Spleen (tissue), 11 donors: ENCODE measurements at regions not wholly inside any gene's neighbourhood (a gene's known extent, or its start where the extent isn't known, plus 50 kb on each side); places are given as distances from the start of the nearest gene placed in this dataset.
"Not testable (repeated sequence)": the region's sequence is repeated elsewhere in the genome, so short reads cannot be mapped to it uniquely, and the experiment has no call there.

Experiments
- DNase-seq: peaks from one replicate; pipeline ENCODE4 v3.0.0-alpha.2; 2020
- H3K27ac ChIP-seq, 8 donors: fragments of 200-600 bp; sonication (generic) in 7 of 8; 1 replicate in 4 of 8; 2 replicates in 4 of 8; pipeline versions ENCODE4 v1.5.0 to v1.8.0; 2016 to 2021; ENCODE audit warnings: inconsistent platforms in 4 of 8, mild to moderate bottlenecking in 4 of 8, moderate library complexity in 1 of 8
- H3K27me3 ChIP-seq, 7 donors: fragments of 200-600 bp; sonication (generic) in 6 of 7; replicated peaks in 1 of 7; 1 replicate in 4 of 7; 2 replicates in 3 of 7; pipeline versions ENCODE4 v1.5.0 to v1.8.0; 2016 to 2021; ENCODE audit warnings: inconsistent platforms in 3 of 7, mild to moderate bottlenecking in 1 of 7
- H3K36me3 ChIP-seq, 6 donors: fragments of 200-600 bp; sonication (generic) in 5 of 6; 1 replicate in 4 of 6; 2 replicates in 2 of 6; pipeline versions ENCODE4 v1.5.0 to v1.8.0; 2016 to 2021; ENCODE audit warnings: inconsistent platforms in 2 of 6
- H3K4me1 ChIP-seq, 6 donors: fragments of 200-600 bp; sonication (generic) in 5 of 6; 1 replicate in 3 of 6; 2 replicates in 3 of 6; pipeline versions ENCODE4 v1.5.0 to v1.8.0; 2016 to 2021; ENCODE audit warnings: inconsistent platforms in 3 of 6
- H3K4me3 ChIP-seq, 8 donors: fragments of 200-600 bp; sonication (generic) in 7 of 8; 1 replicate in 4 of 8; 2 replicates in 4 of 8; pipeline versions ENCODE4 v1.5.0 to v1.8.0; 2016 to 2021; ENCODE audit warnings: inconsistent platforms in 4 of 8, mild to moderate bottlenecking in 4 of 8, moderate library complexity in 2 of 8
- H3K9me3 ChIP-seq, 8 donors: fragments of 200-600 bp; sonication (generic) in 7 of 8; 1 replicate in 4 of 8; 2 replicates in 4 of 8; pipeline versions ENCODE4 v1.5.0 to v1.8.0; 2016 to 2021; ENCODE audit warnings: inconsistent platforms in 4 of 8
- POLR2A ChIP-seq, 3 donors: fragments of 450-650 bp; IDR thresholded peaks; one replicate each; pipeline ENCODE4 v1.5.1; 2017; ENCODE audit warnings: antibody characterized with exemption in 3 of 3, mild to moderate bottlenecking in 1 of 3
- POLR2AphosphoS5 ChIP-seq, 3 donors: sonication (generic); formaldehyde crosslinking; IDR thresholded peaks; one replicate each; pipeline ENCODE4 v1.5.1; 2017; ENCODE audit warnings: antibody characterized with exemption in 3 of 3
- WGBS, 5 donors: extraction: QIAGEN DNeasy Blood & Tissue Kit in 3 of 5; methylation state at CpG; one replicate each; pipeline versions ENCODE4 v1.1.5 to v1.1.7; 2013 to 2018; 5-methylcytosine and 5-hydroxymethylcytosine counted together
- intact Hi-C: fragments of 100-400 bp; cut with DNase I; formaldehyde crosslinking; loops from one replicate; pipeline ENCODE4 v1.15.0; 2023; ENCODE audit warnings: low total_unique reads
- TF ChIP-seq, protein P1 (sequence below), 11 experiments: fragments of 200-600 bp in 7 of 11; fragments of 450-650 bp in 4 of 11; sonication (generic) in 4 of 11; IDR thresholded peaks in 8 of 11; conservative IDR thresholded peaks in 3 of 11; 1 replicate in 7 of 11; 2 replicates in 4 of 11; pipeline versions ENCODE4 v1.4.0 to v1.8.0; 2016 to 2021; ENCODE audit warnings: antibody characterized with exemption in 11 of 11, inconsistent platforms in 4 of 11, mild to moderate bottlenecking in 1 of 11
- donor health status: healthy with polysubstance abuse.
- donor health status: DM: no; HTN: no; CAD: no; lungs with moderate emphysema.
- donor health status: DM: no; HTN: no; CAD: no.
- donor health status: Bipolar disorder and iron deficiency.
- donor health status: healthy.
- donor health status: DM: no; HTN: no; CAD: no.
- donor health status: DM: yes; HTN: yes; CAD: no.

- 92 to 95% (median 93%) methylated on average over 2 of the region's 2 CpGs for WGBS, 5 donors
- no peak for DNase-seq
- no peaks in the 10 kb centered on the region for H3K4me1 ChIP-seq
- no peaks in the 10 kb centered on the region for H3K36me3 ChIP-seq
- peaks cover 0 to 21% (median 8%) of the 10 kb centered on the region in 8 donors for H3K9me3 ChIP-seq
- H3K4me3 ChIP-seq: no peak overlapping the region
- no peaks in the 10 kb centered on the region for H3K27me3 ChIP-seq
- no peak overlapping the region for H3K27ac ChIP-seq
- TF ChIP-seq POLR2A (IDR thresholded peaks at IDR 0.05): no peak
- TF ChIP-seq, protein P1, sequence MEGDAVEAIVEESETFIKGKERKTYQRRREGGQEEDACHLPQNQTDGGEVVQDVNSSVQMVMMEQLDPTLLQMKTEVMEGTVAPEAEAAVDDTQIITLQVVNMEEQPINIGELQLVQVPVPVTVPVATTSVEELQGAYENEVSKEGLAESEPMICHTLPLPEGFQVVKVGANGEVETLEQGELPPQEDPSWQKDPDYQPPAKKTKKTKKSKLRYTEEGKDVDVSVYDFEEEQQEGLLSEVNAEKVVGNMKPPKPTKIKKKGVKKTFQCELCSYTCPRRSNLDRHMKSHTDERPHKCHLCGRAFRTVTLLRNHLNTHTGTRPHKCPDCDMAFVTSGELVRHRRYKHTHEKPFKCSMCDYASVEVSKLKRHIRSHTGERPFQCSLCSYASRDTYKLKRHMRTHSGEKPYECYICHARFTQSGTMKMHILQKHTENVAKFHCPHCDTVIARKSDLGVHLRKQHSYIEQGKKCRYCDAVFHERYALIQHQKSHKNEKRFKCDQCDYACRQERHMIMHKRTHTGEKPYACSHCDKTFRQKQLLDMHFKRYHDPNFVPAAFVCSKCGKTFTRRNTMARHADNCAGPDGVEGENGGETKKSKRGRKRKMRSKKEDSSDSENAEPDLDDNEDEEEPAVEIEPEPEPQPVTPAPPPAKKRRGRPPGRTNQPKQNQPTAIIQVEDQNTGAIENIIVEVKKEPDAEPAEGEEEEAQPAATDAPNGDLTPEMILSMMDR (IDR thresholded peaks at IDR 0.05 in 8 of 11, conservative IDR thresholded peaks at IDR 0.05 in 3 of 11): no peak
- no peak for TF ChIP-seq POLR2AphosphoS5 (IDR thresholded peaks at IDR 0.05)
- intact Hi-C loops: no loop called here
Observed at GRCh38 chr6:112539355-112539754, 192.2 kb downstream of the RFPL4B start.

- H3K4me3 ChIP-seq, DNase-seq, H3K4me1 ChIP-seq, H3K27me3 ChIP-seq, H3K27ac ChIP-seq, H3K36me3 ChIP-seq, intact Hi-C loops: not testable (repeated sequence)
- WGBS, 5 donors: 68 to 96% (median 86%) methylated on average over 2 to 3 of the region's 3 CpGs
- peaks cover 0 to 16% (median 6%) of the 10 kb centered on the region in 8 donors for H3K9me3 ChIP-seq
Observed at GRCh38 chr6:112541847-112542246, 194.7 kb downstream of the RFPL4B start.

DNA sequence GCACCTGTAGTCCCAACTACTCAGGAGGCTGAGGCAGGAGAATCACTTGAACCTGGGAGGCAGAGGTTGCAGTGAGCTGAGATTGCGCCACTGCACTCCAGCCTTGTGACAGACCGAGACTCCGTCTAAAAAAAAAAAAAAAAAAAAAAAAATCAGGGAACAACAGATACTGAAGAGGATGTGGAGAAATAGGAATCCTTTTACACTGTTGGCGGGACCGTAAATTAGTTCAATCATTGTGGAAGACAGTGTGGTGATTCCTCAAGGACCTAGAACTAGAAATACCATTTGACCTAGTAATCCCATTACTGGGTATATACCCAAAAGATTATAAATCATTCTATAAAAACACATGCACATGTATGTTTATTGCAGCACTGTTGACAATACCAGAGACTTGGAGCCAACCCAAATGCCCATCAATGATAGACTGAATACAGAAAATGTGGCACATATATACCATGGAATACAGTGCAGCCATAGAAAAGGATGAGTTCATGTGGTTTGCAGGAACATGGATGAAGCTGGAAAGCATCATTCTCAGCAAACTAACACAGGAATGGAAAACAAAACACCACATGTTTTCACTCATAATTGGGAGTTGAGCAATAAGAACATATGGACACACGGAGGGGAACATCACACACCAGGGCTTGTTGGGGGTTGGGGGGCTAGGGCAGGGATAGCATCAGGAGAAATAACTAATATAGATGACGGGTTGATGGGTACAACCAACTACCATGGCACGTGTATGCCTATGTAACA is 200.4 kb downstream of the RFPL4B start:
- 88 to 97% (median 90%) methylated on average over 8 of the region's 8 CpGs for WGBS, 5 donors
- H3K4me3 ChIP-seq, intact Hi-C loops, H3K4me1 ChIP-seq, H3K27ac ChIP-seq, DNase-seq, H3K36me3 ChIP-seq, H3K27me3 ChIP-seq: not testable (repeated sequence)
- H3K9me3 ChIP-seq: peaks cover 0 to 16% (median 5%) of the 10 kb centered on the region in 8 donors

- intact Hi-C loops: no loop called here
- Histone ChIP-seq H3K27me3 (no peaks in the 10 kb centered on the region), H3K27ac (no peak overlapping the region), H3K36me3 (no peaks in the 10 kb centered on the region), H3K4me3 (no peak overlapping the region), H3K9me3 (peaks cover 0 to 16% (median 5%) of the 10 kb centered on the region in 8 donors), H3K4me1 (no peaks in the 10 kb centered on the region)
- TF ChIP-seq POLR2A (IDR thresholded peaks at IDR 0.05): no peak
- DNase-seq: no peak
- 96 to 100% (median 100%) methylated on average over 1 of the region's 1 CpG for WGBS, 5 donors
Observed at GRCh38 chr6:112549749-112550148, 202.6 kb downstream of the RFPL4B start.

DNA sequence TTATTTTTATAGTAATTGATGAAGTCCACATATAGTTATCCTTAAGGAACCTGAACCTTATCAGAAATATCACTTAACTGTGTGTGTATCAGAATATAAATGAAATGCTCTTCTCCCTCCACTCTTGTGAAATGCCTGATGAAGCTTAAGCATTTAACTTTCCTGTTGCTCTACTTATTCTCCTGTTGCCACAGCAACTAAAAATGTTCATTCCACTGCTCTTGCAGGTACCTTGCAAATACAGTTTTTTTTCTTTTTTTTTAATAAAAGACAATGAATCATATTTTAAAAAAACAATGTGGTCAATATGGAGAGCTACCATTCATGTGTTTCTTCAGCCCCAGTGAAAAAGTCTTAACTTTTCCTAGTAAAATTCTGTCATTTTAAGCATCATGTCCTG is 210.3 kb downstream of the RFPL4B start:
- peaks cover 0 to 6% (median 0%) of the 10 kb centered on the region in 8 donors for H3K9me3 ChIP-seq
- no peaks in the 10 kb centered on the region for H3K4me1 ChIP-seq
- H3K27me3 ChIP-seq: no peaks in the 10 kb centered on the region
- H3K27ac ChIP-seq: no peak overlapping the region
- DNase-seq: no peak
- TF ChIP-seq POLR2AphosphoS5 (IDR thresholded peaks at IDR 0.05) (no peak), POLR2A (IDR thresholded peaks at IDR 0.05) (no peak)
- TF ChIP-seq, protein P1 (IDR thresholded peaks at IDR 0.05 in 8 of 11, conservative IDR thresholded peaks at IDR 0.05 in 3 of 11): no peak
- no peak overlapping the region for H3K4me3 ChIP-seq
- intact Hi-C loops: no loop called here
- no peaks in the 10 kb centered on the region for H3K36me3 ChIP-seq
